ENCODE measurements at regions not wholly inside any gene's neighbourhood (a gene's known extent, or its start where the extent isn't known, plus 50 kb on each side); places are given as distances from the start of the nearest gene placed in this dataset.

DNA sequence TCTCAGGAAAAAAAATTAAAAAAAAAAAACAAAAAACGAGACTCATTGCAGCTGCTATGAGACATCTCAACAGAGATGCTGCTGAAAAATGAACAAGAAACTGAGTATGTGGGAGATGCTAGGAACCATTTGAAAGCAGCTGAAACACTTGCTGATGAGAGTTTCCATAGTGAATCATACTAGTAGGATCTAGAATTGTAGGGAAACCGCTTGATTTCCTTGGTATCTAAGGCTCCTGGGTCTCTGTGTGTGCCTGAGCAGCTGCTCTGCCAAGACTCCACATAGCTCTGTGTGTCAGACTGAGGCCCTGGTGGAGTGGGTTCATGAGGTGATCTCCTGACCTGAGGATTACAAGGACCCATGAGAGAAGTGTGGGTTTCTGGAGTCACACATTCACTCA lies 313.4 kb upstream of the NECTIN3 start:
- no peaks in the 10 kb centered on the region for H3K9me3 Mint-ChIP-seq
- Histone ChIP-seq H3K4me3 (ENCODE audit: control insufficient read depth in 1 of 2, extremely low read depth in 1 of 2, low read length in 1 of 2) (no peak overlapping the region), H3K27ac (ENCODE audit: low read length) (no peak overlapping the region), H3K36me3 (ENCODE audit: control insufficient read depth in 2 of 2, extremely low read depth in 1 of 2, insufficient read depth in 1 of 2, low read length in 1 of 2) (no peaks in the 10 kb centered on the region), H3K9me3 (no peaks in the 10 kb centered on the region), H3K4me1 (ENCODE audit: control insufficient read depth in 1 of 2, extremely low read depth in 1 of 2, insufficient read depth in 2 of 2, low read length in 2 of 2) (no peaks in the 10 kb centered on the region), H3K27me3 (replicated peaks in 1 of 2; ENCODE audit: control insufficient read depth in 2 of 2, extremely low read depth in 1 of 2, insufficient read depth in 2 of 2, low read length in 1 of 2) (no peaks in the 10 kb centered on the region)
- ATAC-seq (replicated peaks in 1 of 4) (no peak), DNase-seq (no peak)
- WGBS (ENCODE audit: insufficient coverage): 78% methylated on average over 2 of the region's 2 CpGs
- no peaks in the 10 kb centered on the region for H3K36me3 Mint-ChIP-seq
- POLR2A ChIA-PET: no interaction called here
- H3K27me3 Mint-ChIP-seq: no peaks in the 10 kb centered on the region
- no peak overlapping the region for H3K27ac Mint-ChIP-seq
- CTCF ChIA-PET: no interaction called here
- H3K4me3 Mint-ChIP-seq: no peak overlapping the region
- no peaks in the 10 kb centered on the region for H3K4me1 Mint-ChIP-seq

DNA sequence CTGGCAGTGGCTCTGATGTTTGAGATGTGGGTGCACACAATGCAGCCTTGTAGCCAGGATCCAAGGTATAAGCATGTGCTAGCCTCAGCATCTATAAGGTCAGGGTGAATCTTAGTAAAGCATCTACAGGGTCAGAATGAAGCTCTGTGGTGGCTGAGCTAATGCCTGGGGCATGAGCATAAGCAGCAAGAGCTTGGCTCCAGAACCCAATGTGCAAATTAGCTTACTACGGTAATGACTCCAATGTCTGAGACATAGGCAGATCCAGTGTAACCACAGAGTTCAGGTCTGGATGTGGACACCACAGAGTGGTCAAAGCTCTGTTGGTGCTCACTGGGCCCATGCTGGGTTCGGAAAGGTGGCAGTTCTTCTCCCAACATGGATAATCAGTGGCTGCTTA lies 304.5 kb upstream of the NECTIN3 start:
- DNase-seq: no peak
- H3K9me3 Mint-ChIP-seq: peaks cover 2 to 8% (median 4%) of the 10 kb centered on the region in 3 donors
- CTCF ChIA-PET: interaction anchor here in 1 of 2 donors (0.6 kb wide), 1 partner anchor 246 kb away, joined by 3 read pairs; no protein-coding TSS in a partner anchor
- H3K4me1 Mint-ChIP-seq: no peaks in the 10 kb centered on the region
- peaks cover 0 to 2% of the 10 kb centered on the region in 2 donors for H3K27me3 Mint-ChIP-seq
- Histone ChIP-seq H3K36me3 (ENCODE audit: control insufficient read depth in 2 of 2, extremely low read depth in 1 of 2, insufficient read depth in 1 of 2, low read length in 1 of 2) (no peaks in the 10 kb centered on the region), H3K9me3 (no peaks in the 10 kb centered on the region), H3K4me1 (ENCODE audit: control insufficient read depth in 1 of 2, extremely low read depth in 1 of 2, insufficient read depth in 2 of 2, low read length in 2 of 2) (no peaks in the 10 kb centered on the region), H3K4me3 (ENCODE audit: control insufficient read depth in 1 of 2, extremely low read depth in 1 of 2, low read length in 1 of 2) (no peak overlapping the region), H3K27me3 (replicated peaks in 1 of 2; ENCODE audit: control insufficient read depth in 2 of 2, extremely low read depth in 1 of 2, insufficient read depth in 2 of 2, low read length in 1 of 2) (peaks cover 0 to 3% of the 10 kb centered on the region in 2 experiments), H3K27ac (ENCODE audit: low read length) (no peak overlapping the region)
- no peak for ATAC-seq (replicated peaks in 1 of 4)
- H3K4me3 Mint-ChIP-seq: no peak overlapping the region
- WGBS (ENCODE audit: insufficient coverage): 100% methylated on average over 1 of the region's 2 CpGs
- no peaks in the 10 kb centered on the region for H3K36me3 Mint-ChIP-seq
- no peak overlapping the region for H3K27ac Mint-ChIP-seq
- POLR2A ChIA-PET: no interaction called here

DNA sequence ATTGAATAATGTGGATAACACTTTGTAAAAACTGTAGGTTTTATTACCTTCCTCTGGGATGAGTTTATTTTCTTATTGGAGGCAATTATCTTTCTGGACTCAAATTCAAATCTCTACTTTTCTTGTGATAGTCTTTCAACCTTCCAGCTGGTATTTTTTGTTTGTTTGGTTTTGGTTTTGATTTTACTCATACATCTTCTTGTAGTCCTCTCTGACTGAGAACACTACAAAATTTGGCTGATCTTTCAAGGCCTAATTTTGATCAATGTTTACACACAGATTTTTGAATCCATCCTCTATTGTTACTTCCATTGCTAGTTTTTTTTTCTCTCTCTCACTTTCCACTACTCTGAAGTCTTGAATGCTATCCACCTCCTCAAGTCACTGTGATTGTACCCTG lies 303.8 kb upstream of the NECTIN3 start:
- Mint-ChIP-seq H3K4me1 (no peaks in the 10 kb centered on the region), H3K4me3 (no peak overlapping the region), H3K27ac (no peak overlapping the region), H3K9me3 (peaks cover 2 to 8% (median 4%) of the 10 kb centered on the region in 3 donors), H3K27me3 (peaks cover 0 to 2% of the 10 kb centered on the region in 2 donors), H3K36me3 (no peaks in the 10 kb centered on the region)
- no peak for DNase-seq
- POLR2A ChIA-PET: interaction anchor here in 1 of 2 donors (0.7 kb wide), 1 partner anchor 26 kb away, joined by 3 read pairs; no protein-coding TSS in a partner anchor
- Histone ChIP-seq H3K9me3 (no peaks in the 10 kb centered on the region), H3K27ac (ENCODE audit: low read length) (no peak overlapping the region), H3K4me3 (ENCODE audit: control insufficient read depth in 1 of 2, extremely low read depth in 1 of 2, low read length in 1 of 2) (no peak overlapping the region), H3K4me1 (ENCODE audit: control insufficient read depth in 1 of 2, extremely low read depth in 1 of 2, insufficient read depth in 2 of 2, low read length in 2 of 2) (no peaks in the 10 kb centered on the region), H3K36me3 (ENCODE audit: control insufficient read depth in 2 of 2, extremely low read depth in 1 of 2, insufficient read depth in 1 of 2, low read length in 1 of 2) (no peaks in the 10 kb centered on the region), H3K27me3 (replicated peaks in 1 of 2; ENCODE audit: control insufficient read depth in 2 of 2, extremely low read depth in 1 of 2, insufficient read depth in 2 of 2, low read length in 1 of 2) (peaks cover 0 to 3% of the 10 kb centered on the region in 2 experiments)
- CTCF ChIA-PET: no interaction called here
- ATAC-seq (replicated peaks in 1 of 4): no peak

DNA sequence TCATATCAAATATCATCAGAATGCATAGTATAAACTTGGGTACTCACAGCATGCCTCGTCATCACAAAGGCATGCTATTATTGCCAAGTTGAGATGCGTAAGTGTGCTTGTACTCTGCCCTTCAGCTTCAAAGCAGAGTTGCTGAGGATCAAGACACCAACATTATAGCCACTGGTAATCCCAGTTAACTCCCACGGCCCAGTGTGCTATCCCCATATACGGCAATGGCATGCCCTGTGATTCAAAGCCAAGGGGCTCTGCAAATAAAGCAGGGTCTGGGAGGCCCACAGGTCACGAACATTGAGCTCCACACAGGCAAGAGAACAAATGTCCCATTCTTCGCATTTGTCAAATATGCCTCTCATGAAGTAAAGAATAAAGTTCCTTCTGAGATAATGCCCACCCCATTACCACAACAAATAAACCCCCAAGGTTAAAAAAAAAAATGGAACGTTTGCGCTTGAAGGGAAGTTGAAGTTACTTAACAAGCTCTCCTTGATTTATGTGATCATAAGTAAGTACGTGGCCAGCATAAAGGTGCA lies 298.1 kb upstream of the NECTIN3 start:
- Mint-ChIP-seq H3K4me3 (no peak overlapping the region), H3K27me3 (no peaks in the 10 kb centered on the region), H3K27ac (no peak overlapping the region), H3K36me3 (no peaks in the 10 kb centered on the region), H3K4me1 (no peaks in the 10 kb centered on the region), H3K9me3 (no peaks in the 10 kb centered on the region)
- DNase-seq (no peak), ATAC-seq (replicated peaks in 1 of 4) (no peak)
- H3K36me3 ChIP-seq (ENCODE audit: control insufficient read depth in 2 of 2, extremely low read depth in 1 of 2, insufficient read depth in 1 of 2, low read length in 1 of 2): no peaks in the 10 kb centered on the region
- H3K27ac ChIP-seq (ENCODE audit: low read length): no peak overlapping the region
- 78% methylated on average over 5 of the region's 9 CpGs for WGBS (ENCODE audit: insufficient coverage)
- H3K4me1 ChIP-seq (ENCODE audit: control insufficient read depth in 1 of 2, extremely low read depth in 1 of 2, insufficient read depth in 2 of 2, low read length in 2 of 2): no peaks in the 10 kb centered on the region
- no peaks in the 10 kb centered on the region for H3K9me3 ChIP-seq
- H3K4me3 ChIP-seq (ENCODE audit: control insufficient read depth in 1 of 2, extremely low read depth in 1 of 2, low read length in 1 of 2): no peak overlapping the region
- POLR2A ChIA-PET: no interaction called here
- peaks cover 0 to 3% of the 10 kb centered on the region in 2 experiments for H3K27me3 ChIP-seq (replicated peaks in 1 of 2; ENCODE audit: control insufficient read depth in 2 of 2, extremely low read depth in 1 of 2, insufficient read depth in 2 of 2, low read length in 1 of 2)
- CTCF ChIA-PET: no interaction called here

- Histone ChIP-seq H3K36me3 (ENCODE audit: control insufficient read depth in 2 of 2, extremely low read depth in 1 of 2, insufficient read depth in 1 of 2, low read length in 1 of 2) (no peaks in the 10 kb centered on the region), H3K4me3 (ENCODE audit: control insufficient read depth in 1 of 2, extremely low read depth in 1 of 2, low read length in 1 of 2) (no peak overlapping the region), H3K27me3 (replicated peaks in 1 of 2; ENCODE audit: control insufficient read depth in 2 of 2, extremely low read depth in 1 of 2, insufficient read depth in 2 of 2, low read length in 1 of 2) (no peaks in the 10 kb centered on the region), H3K9me3 (no peaks in the 10 kb centered on the region), H3K27ac (ENCODE audit: low read length) (no peak overlapping the region), H3K4me1 (ENCODE audit: control insufficient read depth in 1 of 2, extremely low read depth in 1 of 2, insufficient read depth in 2 of 2, low read length in 2 of 2) (no peaks in the 10 kb centered on the region)
- Mint-ChIP-seq H3K27ac (no peak overlapping the region), H3K9me3 (no peaks in the 10 kb centered on the region), H3K27me3 (no peaks in the 10 kb centered on the region), H3K36me3 (no peaks in the 10 kb centered on the region), H3K4me3 (no peak overlapping the region), H3K4me1 (no peaks in the 10 kb centered on the region)
- POLR2A ChIA-PET: no interaction called here
- DNase-seq (no peak), ATAC-seq (replicated peaks in 1 of 4) (no peak)
- CTCF ChIA-PET: no interaction called here
- 100% methylated on average over 1 of the region's 7 CpGs for WGBS (ENCODE audit: insufficient coverage)
Measured at GRCh38 chr3:110774496-110775265, 296.9 kb upstream of the NECTIN3 start.

GRCh38 chr3:110779581-110779980 lies 292.0 kb upstream of the NECTIN3 start:
- DNase-seq (no peak), ATAC-seq (replicated peaks in 1 of 4) (no peak)
- no peak overlapping the region for H3K27ac ChIP-seq (ENCODE audit: low read length)
- WGBS (ENCODE audit: insufficient coverage): no CpG with 5 or more reads among the region's 2 CpGs
- ChIA-PET POLR2A (interaction anchor here in 1 of 2 donors (0.6 kb wide), 1 partner anchor 130 kb away, joined by 3 read pairs; no protein-coding TSS in a partner anchor), CTCF (no interaction called here)
- Mint-ChIP-seq H3K4me1 (no peaks in the 10 kb centered on the region), H3K9me3 (peaks cover 0 to 1% (median 0%) of the 10 kb centered on the region in 3 donors), H3K4me3 (no peak overlapping the region), H3K36me3 (no peaks in the 10 kb centered on the region), H3K27ac (no peak overlapping the region), H3K27me3 (peaks cover 0 to 3% of the 10 kb centered on the region in 2 donors)
- no peaks in the 10 kb centered on the region for H3K4me1 ChIP-seq (ENCODE audit: control insufficient read depth in 1 of 2, extremely low read depth in 1 of 2, insufficient read depth in 2 of 2, low read length in 2 of 2)
- H3K4me3 ChIP-seq (ENCODE audit: control insufficient read depth in 1 of 2, extremely low read depth in 1 of 2, low read length in 1 of 2): no peak overlapping the region
- H3K9me3 ChIP-seq: no peaks in the 10 kb centered on the region
- H3K27me3 ChIP-seq (replicated peaks in 1 of 2; ENCODE audit: control insufficient read depth in 2 of 2, extremely low read depth in 1 of 2, insufficient read depth in 2 of 2, low read length in 1 of 2): no peaks in the 10 kb centered on the region
- no peaks in the 10 kb centered on the region for H3K36me3 ChIP-seq (ENCODE audit: control insufficient read depth in 2 of 2, extremely low read depth in 1 of 2, insufficient read depth in 1 of 2, low read length in 1 of 2)
